IPS DF 4.7 (cell line): ENCODE measurements at regions not wholly inside any gene's neighbourhood (a gene's known extent, or its start where the extent isn't known, plus 50 kb on each side); places are given as distances from the start of the nearest gene placed in this dataset.
"Not testable (repeated sequence)": the region's sequence is repeated elsewhere in the genome, so short reads cannot be mapped to it uniquely, and the experiment has no call there.

Experiments used
- DNase-seq: peaks from one replicate; pipeline ENCODE4 v3.0.0-alpha.2; 2013; ENCODE audit warnings: low spot score; ENCODE audit errors: extremely low read depth

- DNase-seq = no peak
These were observed 686.5 kb downstream of the MECOM start for GRCh38 chr3:168976969-168977368.

- no peak for DNase-seq
These were observed 687.9 kb downstream of the MECOM start for GRCh38 chr3:168975576-168975975.

- no peak for DNase-seq
These were observed 688.7 kb downstream of the MECOM start for GRCh38 chr3:168974617-168975403.

GRCh38 chr3:168973897-168974296 is 689.6 kb downstream of the MECOM start:
- no peak for DNase-seq

GRCh38 chr3:168973206-168973605 is 690.3 kb downstream of the MECOM start:
- DNase-seq = no peak

- DNase-seq = no peak
These were observed 694.9 kb downstream of the MECOM start for GRCh38 chr3:168968609-168969008.

- no peak for DNase-seq
These were observed 698.8 kb downstream of the MECOM start for GRCh38 chr3:168964736-168965135.

- DNase-seq = no peak
These were observed 702.2 kb downstream of the MECOM start for GRCh38 chr3:168961271-168961670.

- DNase-seq = no peak
These were observed 703.8 kb downstream of the MECOM start for GRCh38 chr3:168959731-168960130.

GRCh38 chr3:168958466-168958865 is 705.0 kb downstream of the MECOM start:
- no peak for DNase-seq

GRCh38 chr3:168956076-168956475 is 707.4 kb downstream of the MECOM start:
- DNase-seq = no peak

GRCh38 chr3:168952551-168952950 is 711.0 kb downstream of the MECOM start:
- no peak for DNase-seq

GRCh38 chr3:168951884-168952283 is 711.6 kb downstream of the MECOM start:
- no peak for DNase-seq

GRCh38 chr3:168951368-168951767 is 712.1 kb downstream of the MECOM start:
- DNase-seq = no peak

- no peak for DNase-seq
These were observed 712.9 kb downstream of the MECOM start for GRCh38 chr3:168950622-168951021.

- no peak for DNase-seq
These were observed 723.8 kb downstream of the MECOM start for GRCh38 chr3:168939651-168940238.

- DNase-seq = no peak
These were observed 729.9 kb downstream of the MECOM start for GRCh38 chr3:168933614-168934013.

GRCh38 chr3:168929997-168930396 is 733.5 kb downstream of the MECOM start:
- DNase-seq = not testable (repeated sequence)

GRCh38 chr3:168926426-168926825 is 737.1 kb downstream of the MECOM start:
- DNase-seq = no peak

GRCh38 chr3:168925568-168925967 is 737.9 kb downstream of the MECOM start:
- no peak for DNase-seq

- DNase-seq = no peak
These were observed 748.9 kb downstream of the MECOM start for GRCh38 chr3:168914662-168915061.

GRCh38 chr3:168909260-168909659 is 754.3 kb downstream of the MECOM start:
- no peak for DNase-seq

GRCh38 chr3:168895419-168895818 is 768.1 kb downstream of the MECOM start:
- no peak for DNase-seq
